H1 (cell line): ENCODE measurements at regions not wholly inside any gene's neighbourhood (a gene's known extent, or its start where the extent isn't known, plus 50 kb on each side); places are given as distances from the start of the nearest gene placed in this dataset.

Experiments
- CTCF ChIA-PET: fragments of 300-600 bp; sonication (Branson Sonifier 250); formaldehyde crosslinking; loops from one replicate; lab custom pipeline; 2021; ENCODE audit not compliant: partially characterized antibody; lab: Charles Lee
- POLR2A ChIA-PET: fragments of 300-600 bp; sonication (Branson Sonifier 250); formaldehyde crosslinking; loops from one replicate; lab custom pipeline; 2021; ENCODE audit warnings: inconsistent platforms; ENCODE audit not compliant: partially characterized antibody; lab: Charles Lee
- DNase-seq, 2 experiments: peaks; one replicate each; pipeline versions ENCODE4 v3.0.0 to v3.0.0-alpha.2; 2010 to 2022; ENCODE audit warnings: low spot score in 2 of 2, low read depth in 1 of 2, mixed read lengths in 1 of 2
- FAIRE-seq: peaks from 2 replicates; lab custom pipeline; 2011; peaks lifted over from hg19 to GRCh38; lab: Jason Lieb, UNC
- H2AFZ ChIP-seq: 2 replicates; pipeline ENCODE4 v1.8.1; 2012; ENCODE audit warnings: low read length, inconsistent platforms
- H2AK5ac ChIP-seq: 2 replicates; pipeline ENCODE4 v1.6.1; 2013; ENCODE audit warnings: low read depth, low read length
- H2BK120ac ChIP-seq: replicated peaks from 2 replicates; pipeline ENCODE3; 2013; ENCODE audit warnings: low read depth, low read length, inconsistent platforms
- H2BK12ac ChIP-seq: 2 replicates; pipeline ENCODE4 v1.6.1; 2013; ENCODE audit warnings: low read depth, low read length
- H2BK15ac ChIP-seq: 2 replicates; pipeline ENCODE4 v1.6.1; 2013; ENCODE audit warnings: low read length
- H2BK20ac ChIP-seq: 2 replicates; pipeline ENCODE4 v1.6.1; 2013; ENCODE audit warnings: low read length
- H2BK5ac ChIP-seq: 2 replicates; pipeline ENCODE4 v1.6.1; 2013; ENCODE audit warnings: low read depth, low read length
- H3K14ac ChIP-seq: 2 replicates; pipeline ENCODE4 v1.6.1; 2013; ENCODE audit warnings: inconsistent platforms; ENCODE audit not compliant: insufficient read length
- H3K18ac ChIP-seq: 2 replicates; pipeline ENCODE4 v1.6.1; 2013; ENCODE audit warnings: low read length; ENCODE audit errors: extremely low read depth
- H3K23ac ChIP-seq: 2 replicates; pipeline ENCODE4 v1.6.1; 2013; ENCODE audit warnings: inconsistent platforms; ENCODE audit not compliant: insufficient read length
- H3K23me2 ChIP-seq: 2 replicates; pipeline ENCODE4 v1.6.1; 2013; ENCODE audit warnings: low read depth, low read length
- H3K27ac ChIP-seq: 2 replicates; pipeline ENCODE4 v1.6.1; 2011; ENCODE audit warnings: low read depth, low read length, inconsistent platforms
- H3K27me3 ChIP-seq, 4 experiments: replicated peaks in 1 of 4; 1 replicate in 1 of 4; 2 replicates in 3 of 4; pipeline versions ENCODE4 v1.6.1 to v1.8.1; 2011 to 2013; ENCODE audit warnings: low read length in 3 of 4, mild to moderate bottlenecking in 3 of 4, inconsistent platforms in 2 of 4, mixed read lengths in 2 of 4, moderate library complexity in 1 of 4; ENCODE audit not compliant: control insufficient read depth in 3 of 4, insufficient read depth in 3 of 4; ENCODE audit errors: extremely low read depth in 1 of 4
- H3K36me3 ChIP-seq, 4 experiments: 2 replicates each; pipeline versions ENCODE4 v1.6.1 to v1.8.1; 2011 to 2013; ENCODE audit warnings: mild to moderate bottlenecking in 4 of 4, low read length in 3 of 4, moderate library complexity in 2 of 4, control low read depth in 1 of 4, inconsistent platforms in 1 of 4; ENCODE audit not compliant: insufficient read depth in 4 of 4, control insufficient read depth in 2 of 4
- H3K4ac ChIP-seq: replicated peaks from 2 replicates; pipeline ENCODE3; 2013; ENCODE audit warnings: low read length, low read depth, mixed read lengths, inconsistent platforms; ENCODE audit not compliant: insufficient read length
- H3K4me1 ChIP-seq, 4 experiments: replicated peaks in 1 of 4; 1 replicate in 1 of 4; 2 replicates in 3 of 4; pipeline versions ENCODE4 v1.6.1 to v1.8.1; 2011 to 2013; ENCODE audit warnings: low read length in 3 of 4, inconsistent platforms in 2 of 4, mixed read lengths in 1 of 4; ENCODE audit not compliant: insufficient read depth in 4 of 4, control insufficient read depth in 3 of 4
- H3K4me2 ChIP-seq, 2 experiments: 2 replicates each; pipeline versions ENCODE4 v1.6.1 to v1.8.1; 2011 to 2013; ENCODE audit warnings: low read depth in 2 of 2, low read length in 2 of 2, control low read depth in 1 of 2, inconsistent platforms in 1 of 2, mild to moderate bottlenecking in 1 of 2; ENCODE audit not compliant: insufficient read depth in 1 of 2
- H3K4me3 ChIP-seq, 4 experiments: fragments of 200-600, 300-600 bp in 1 of 4; sonication (generic), shearing (Covaris generic), sonication (Bioruptor Twin) in 1 of 4; 2 replicates each; pipeline versions ENCODE4 v1.5.1 to v1.8.1; 2011 to 2016; ENCODE audit warnings: low read length in 4 of 4, low read depth in 3 of 4, control low read depth in 2 of 4, inconsistent platforms in 2 of 4, mild to moderate bottlenecking in 2 of 4, mixed read lengths in 1 of 4, moderate library complexity in 1 of 4; ENCODE audit not compliant: insufficient read depth in 2 of 4; ENCODE audit errors: extremely low read depth in 1 of 4
- H3K56ac ChIP-seq: replicated peaks from 2 replicates; pipeline ENCODE3; 2013; ENCODE audit warnings: low read depth, mild to moderate bottlenecking, mixed read lengths, low read length, inconsistent platforms; ENCODE audit not compliant: insufficient read length
- H3K79me1 ChIP-seq: 2 replicates; pipeline ENCODE4 v1.6.1; 2013; ENCODE audit warnings: low read depth, low read length, control low read depth
- H3K79me2 ChIP-seq, 2 experiments: 2 replicates each; pipeline versions ENCODE4 v1.6.1 to v1.8.1; 2012 to 2013; ENCODE audit warnings: low read length in 2 of 2, mild to moderate bottlenecking in 2 of 2, inconsistent platforms in 1 of 2; ENCODE audit not compliant: insufficient read depth in 2 of 2, control insufficient read depth in 1 of 2
- H3K9ac ChIP-seq, 4 experiments: replicated peaks in 1 of 4; 1 replicate in 1 of 4; 2 replicates in 3 of 4; pipeline versions ENCODE4 v1.6.1 to v1.8.1; 2011 to 2013; ENCODE audit warnings: low read depth in 3 of 4, low read length in 3 of 4, control low read depth in 2 of 4, mild to moderate bottlenecking in 2 of 4, moderate library complexity in 2 of 4, inconsistent platforms in 1 of 4; ENCODE audit errors: extremely low read depth in 1 of 4
- H3K9me3 ChIP-seq, 2 experiments: 2 replicates each; pipeline versions ENCODE4 v1.6.1 to v1.8.1; 2012 to 2013; ENCODE audit warnings: mild to moderate bottlenecking in 2 of 2, moderate library complexity in 2 of 2, control low read depth in 1 of 2, inconsistent platforms in 1 of 2, low read depth in 1 of 2, low read length in 1 of 2, mixed read lengths in 1 of 2; ENCODE audit not compliant: insufficient read depth in 2 of 2
- H4K20me1 ChIP-seq, 2 experiments: replicated peaks in 1 of 2; 2 replicates each; pipeline versions ENCODE3 to v1.8.1; 2011 to 2013; ENCODE audit warnings: inconsistent platforms in 2 of 2, low read length in 2 of 2, mild to moderate bottlenecking in 1 of 2; ENCODE audit not compliant: insufficient read depth in 2 of 2, control insufficient read depth in 1 of 2
- H4K5ac ChIP-seq: 2 replicates; pipeline ENCODE4 v1.6.1; 2013; ENCODE audit warnings: low read length, low read depth, mixed read lengths, inconsistent platforms; ENCODE audit not compliant: insufficient read length
- H4K8ac ChIP-seq: 2 replicates; pipeline ENCODE4 v1.8.0; 2013; ENCODE audit warnings: mild to moderate bottlenecking, moderate library complexity, low read length, inconsistent platforms; ENCODE audit not compliant: insufficient read depth; ENCODE audit errors: extremely low read depth
- H4K91ac ChIP-seq: replicated peaks from 2 replicates; pipeline ENCODE3; 2013; ENCODE audit warnings: low read length, mixed read lengths, inconsistent platforms; ENCODE audit not compliant: insufficient read length
- ASH2L ChIP-seq: fragments of 200-600, 300-600 bp; sonication (generic); IDR thresholded peaks from one replicate; pipeline ENCODE4 v1.7.1; 2017; ENCODE audit warnings: low read length
- CBX8 ChIP-seq: fragments of 300-800, 300-1000 bp; sonication (generic); IDR thresholded peaks from 2 replicates; pipeline ENCODE4 v1.7.1; 2016; ENCODE audit warnings: low read depth, low read length, borderline replicate concordance
- POLR2A ChIP-seq, 2 experiments: IDR thresholded peaks; 1 replicate in 1 of 2; 2 replicates in 1 of 2; pipeline ENCODE4 v1.6.1; 2011; ENCODE audit warnings: low read depth in 2 of 2, low read length in 2 of 2, mild to moderate bottlenecking in 2 of 2; ENCODE audit errors: control extremely low read depth in 1 of 2
- RAD21 ChIP-seq, 2 experiments: IDR thresholded peaks in 1 of 2; conservative IDR thresholded peaks in 1 of 2; 2 replicates each; pipeline ENCODE4 v1.6.1; 2011; ENCODE audit warnings: low read depth in 2 of 2, low read length in 2 of 2, improper control_type of control experiment in 1 of 2, inconsistent platforms in 1 of 2, mild to moderate bottlenecking in 1 of 2, moderate library complexity in 1 of 2
- RFX5 ChIP-seq: IDR thresholded peaks from 2 replicates; pipeline ENCODE4 v1.6.1; 2011; ENCODE audit warnings: low read depth, low read length, improper control_type of control experiment, borderline replicate concordance
- RXRA ChIP-seq: IDR thresholded peaks from 2 replicates; pipeline ENCODE4 v1.6.1; 2011; ENCODE audit warnings: low read depth, mild to moderate bottlenecking, low read length, moderate library complexity; ENCODE audit not compliant: insufficient read depth
- TCF12 ChIP-seq: IDR thresholded peaks from 2 replicates; pipeline ENCODE4 v1.6.1; 2011; ENCODE audit warnings: low read depth, mild to moderate bottlenecking, low read length
- ZNF274 ChIP-seq: IDR thresholded peaks from 2 replicates; pipeline ENCODE4 v1.7.0; 2012; ENCODE audit warnings: low read length, borderline replicate concordance; ENCODE audit errors: extremely low read depth
- WGBS, 2 experiments: shearing (Covaris generic) in 1 of 2; methylation state at CpG; one replicate each; pipeline versions ENCODE4 v1.1.6 to v1.1.7; 2013 to 2015; ENCODE audit warnings: low lambda C conversion rate in 2 of 2, mixed read lengths in 2 of 2, inconsistent platforms in 1 of 2, low coverage in 1 of 2, missing lambda C conversion rate in 1 of 2; ENCODE audit not compliant: insufficient replicate concordance in 2 of 2, insufficient coverage in 1 of 2, insufficient read length in 1 of 2; ENCODE audit errors: extremely low coverage in 1 of 2, missing lambda C conversion rate in 1 of 2; 5-methylcytosine and 5-hydroxymethylcytosine counted together
- TF ChIP-seq, protein P1 (sequence below): IDR thresholded peaks from 2 replicates; pipeline ENCODE4 v1.6.1; 2012; ENCODE audit warnings: low read length, inconsistent platforms
- TF ChIP-seq, protein P2 (sequence below): IDR thresholded peaks from 2 replicates; pipeline ENCODE4 v1.6.1; 2012; ENCODE audit warnings: inconsistent platforms

DNA sequence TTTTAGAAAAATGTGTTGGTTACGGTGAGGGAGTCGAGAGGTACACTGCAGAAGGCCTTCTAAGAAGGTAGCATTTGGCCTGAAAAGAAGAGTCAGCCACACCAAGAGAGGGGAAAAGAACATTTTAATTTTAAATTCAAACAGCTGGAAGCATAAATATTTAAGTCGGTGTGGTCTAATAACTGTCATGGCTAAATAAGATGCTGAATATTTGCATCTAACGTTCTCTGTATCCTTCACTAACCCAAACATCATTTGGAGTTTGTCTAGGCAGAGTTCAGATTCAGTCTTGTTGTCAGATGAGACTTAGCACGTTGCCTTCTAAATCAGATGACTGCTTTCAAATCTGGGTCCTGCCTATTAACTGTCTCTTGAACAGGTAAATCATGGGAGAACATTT lies 583.3 kb downstream of the DIPK2A start:
- H2BK20ac ChIP-seq = no peak overlapping the region
- H3K56ac ChIP-seq = no peak overlapping the region
- no peak overlapping the region for H4K8ac ChIP-seq
- H2AFZ ChIP-seq = no peak overlapping the region
- CTCF ChIA-PET = no interaction called here
- H3K27me3 ChIP-seq = no peaks in the 10 kb centered on the region
- H3K4ac ChIP-seq = no peak overlapping the region
- no peak overlapping the region for H3K14ac ChIP-seq
- H3K79me1 ChIP-seq = no peaks in the 10 kb centered on the region
- DNase-seq (no peak), FAIRE-seq (no peak)
- H4K20me1 ChIP-seq = no peaks in the 10 kb centered on the region
- H4K5ac ChIP-seq = no peak overlapping the region
- no peak overlapping the region for H2BK15ac ChIP-seq
- H3K79me2 ChIP-seq = no peaks in the 10 kb centered on the region
- no peaks in the 10 kb centered on the region for H3K23me2 ChIP-seq
- POLR2A ChIA-PET = no interaction called here
- H3K23ac ChIP-seq = no peak overlapping the region
- 98% methylated on average over 5 of the region's 5 CpGs; no CpG with 5 or more reads in 1 of the 2 experiments for WGBS, 2 experiments
- H3K4me2 ChIP-seq = no peak overlapping the region
- no peak overlapping the region for H2BK12ac ChIP-seq
- H3K9me3 ChIP-seq = no peaks in the 10 kb centered on the region
- H3K9ac ChIP-seq = no peak overlapping the region
- H2AK5ac ChIP-seq = no peak overlapping the region
- H3K4me3 ChIP-seq = no peak overlapping the region
- peaks cover 0 to 4% (median 2%) of the 10 kb centered on the region in 4 experiments; a peak in 2 of 7 replicates for H3K4me1 ChIP-seq
- H3K36me3 ChIP-seq = no peaks in the 10 kb centered on the region
- no peak overlapping the region for H3K18ac ChIP-seq
- no peak overlapping the region for H2BK5ac ChIP-seq
- H2BK120ac ChIP-seq = no peak overlapping the region
- TF ChIP-seq, protein P1, sequence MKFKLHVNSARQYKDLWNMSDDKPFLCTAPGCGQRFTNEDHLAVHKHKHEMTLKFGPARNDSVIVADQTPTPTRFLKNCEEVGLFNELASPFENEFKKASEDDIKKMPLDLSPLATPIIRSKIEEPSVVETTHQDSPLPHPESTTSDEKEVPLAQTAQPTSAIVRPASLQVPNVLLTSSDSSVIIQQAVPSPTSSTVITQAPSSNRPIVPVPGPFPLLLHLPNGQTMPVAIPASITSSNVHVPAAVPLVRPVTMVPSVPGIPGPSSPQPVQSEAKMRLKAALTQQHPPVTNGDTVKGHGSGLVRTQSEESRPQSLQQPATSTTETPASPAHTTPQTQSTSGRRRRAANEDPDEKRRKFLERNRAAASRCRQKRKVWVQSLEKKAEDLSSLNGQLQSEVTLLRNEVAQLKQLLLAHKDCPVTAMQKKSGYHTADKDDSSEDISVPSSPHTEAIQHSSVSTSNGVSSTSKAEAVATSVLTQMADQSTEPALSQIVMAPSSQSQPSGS = no peak
- TF ChIP-seq RXRA (no peak), CBX8 (no peak), POLR2A (IDR thresholded peaks at IDR 0.05; ENCODE audit: control extremely low read depth in 1 of 2, low read depth in 2 of 2, low read length in 2 of 2) (no peak), RAD21 (IDR thresholded peaks at IDR 0.05 in 1 of 2, conservative IDR thresholded peaks at IDR 0.05 in 1 of 2; ENCODE audit: low read depth in 2 of 2, low read length in 2 of 2) (no peak), ASH2L (no peak), ZNF274 (no peak), TCF12 (no peak), RFX5 (no peak)
- TF ChIP-seq, protein P2, sequence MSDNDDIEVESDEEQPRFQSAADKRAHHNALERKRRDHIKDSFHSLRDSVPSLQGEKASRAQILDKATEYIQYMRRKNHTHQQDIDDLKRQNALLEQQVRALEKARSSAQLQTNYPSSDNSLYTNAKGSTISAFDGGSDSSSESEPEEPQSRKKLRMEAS = no peak
- H3K27ac ChIP-seq = no peak overlapping the region
- no peak overlapping the region for H4K91ac ChIP-seq
